Large intestine (tissue), 3 donors: ENCODE measurements at regions not wholly inside any gene's neighbourhood (a gene's known extent, or its start where the extent isn't known, plus 50 kb on each side); places are given as distances from the start of the nearest gene placed in this dataset.

Experiments
- DNase-seq, 2 donors: peaks; one replicate each; pipeline versions ENCODE4 v3.0.0 to v3.0.0-alpha.2; 2013
- H3K27ac ChIP-seq: one replicate; pipeline ENCODE4 v1.5.1; 2013; ENCODE audit warnings: low read length
- H3K27me3 ChIP-seq: 2 replicates; pipeline ENCODE4 v1.6.1; 2013; ENCODE audit warnings: low read length; ENCODE audit not compliant: control insufficient read depth, insufficient read depth
- H3K36me3 ChIP-seq: 2 replicates; pipeline ENCODE4 v1.6.1; 2013; ENCODE audit warnings: low read length; ENCODE audit not compliant: control insufficient read depth, insufficient read depth
- H3K4me1 ChIP-seq: one replicate; pipeline ENCODE4 v1.6.1; 2013; ENCODE audit warnings: low read length; ENCODE audit not compliant: control insufficient read depth, insufficient read depth
- H3K4me3 ChIP-seq: one replicate; pipeline ENCODE4 v1.5.1; 2013; ENCODE audit warnings: low read length
- H3K9me3 ChIP-seq: one replicate; pipeline ENCODE4 v1.6.1; 2013; ENCODE audit warnings: mild to moderate bottlenecking, low read depth, low read length, moderate library complexity; ENCODE audit not compliant: control insufficient read depth
- WGBS: methylation state at CpG from one replicate; pipeline ENCODE4 v1.1.5; 2013; ENCODE audit warnings: low lambda C conversion rate; ENCODE audit not compliant: insufficient coverage; 5-methylcytosine and 5-hydroxymethylcytosine counted together

DNA sequence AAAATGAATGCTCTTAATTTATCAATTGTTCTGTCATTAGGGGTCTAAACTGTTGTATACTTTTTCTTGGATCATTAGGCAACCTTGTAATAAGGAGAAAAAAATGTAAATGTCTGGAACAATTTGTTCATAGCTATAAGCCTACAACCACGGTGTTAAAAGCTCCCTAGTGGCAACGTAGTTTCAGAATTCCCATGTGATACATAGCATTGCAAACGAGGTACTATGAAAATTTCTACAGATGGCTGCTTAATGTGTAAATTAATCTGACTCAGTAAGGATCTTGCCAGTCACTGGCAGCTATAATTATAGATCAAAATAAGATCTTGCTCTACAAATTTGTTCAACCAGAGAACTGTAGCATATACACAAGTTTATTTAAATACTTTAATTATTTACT is 304.1 kb upstream of the ADGRL4 start:
- no peaks in the 10 kb centered on the region for H3K36me3 ChIP-seq
- H3K4me1 ChIP-seq, result no peaks in the 10 kb centered on the region
- no peak overlapping the region for H3K4me3 ChIP-seq
- H3K27ac ChIP-seq, result no peak overlapping the region
- WGBS, result no CpG with 5 or more reads among the region's 3 CpGs
- H3K27me3 ChIP-seq, result no peaks in the 10 kb centered on the region
- DNase-seq, result no peak
- no peaks in the 10 kb centered on the region for H3K9me3 ChIP-seq

DNA sequence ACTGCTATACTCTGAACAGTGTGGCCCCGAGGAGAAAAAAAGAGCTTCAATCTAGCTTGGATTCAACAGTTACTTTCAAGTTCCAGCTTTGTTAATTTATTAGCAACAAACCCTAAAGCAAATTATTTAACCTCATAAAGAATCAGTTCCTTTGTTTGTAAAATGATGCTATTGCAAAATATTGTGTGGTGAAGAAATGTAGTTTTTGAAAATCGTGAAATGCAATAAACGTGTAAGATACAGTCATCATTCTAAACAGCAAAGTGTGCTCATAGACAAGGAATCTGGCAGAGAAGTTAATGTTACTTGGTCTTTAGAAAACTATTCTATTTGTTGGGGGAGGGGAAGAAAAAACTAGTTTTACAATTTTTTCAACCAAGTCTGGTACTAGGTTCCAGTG is 297.6 kb upstream of the ADGRL4 start:
- DNase-seq, result no peak
- Histone ChIP-seq H3K36me3 (no peaks in the 10 kb centered on the region), H3K27me3 (no peaks in the 10 kb centered on the region), H3K4me3 (no peak overlapping the region), H3K4me1 (no peaks in the 10 kb centered on the region), H3K27ac (no peak overlapping the region), H3K9me3 (no peaks in the 10 kb centered on the region)
- 60% methylated on average over 1 of the region's 3 CpGs for WGBS

DNA sequence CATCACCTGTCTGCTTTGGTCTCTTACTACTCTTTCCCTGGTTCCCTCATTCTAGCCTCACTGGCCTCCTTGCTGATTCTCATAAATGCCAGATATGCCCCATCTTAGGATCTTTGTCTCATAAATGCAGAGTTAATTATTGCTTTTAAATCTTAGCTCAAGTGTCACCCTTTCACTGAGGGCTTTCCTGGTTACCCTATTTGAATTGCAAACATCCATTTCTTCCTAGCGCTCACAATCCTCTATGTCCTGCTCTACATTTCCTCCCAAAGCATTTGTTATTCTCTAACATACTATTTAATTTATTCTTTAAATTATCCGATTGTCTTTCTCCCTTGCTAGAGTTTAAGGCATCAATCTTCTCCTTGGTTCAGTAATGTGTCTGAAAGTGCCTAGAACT is 296.5 kb upstream of the ADGRL4 start:
- Histone ChIP-seq H3K4me1 (no peaks in the 10 kb centered on the region), H3K4me3 (no peak overlapping the region), H3K27ac (no peak overlapping the region), H3K36me3 (no peaks in the 10 kb centered on the region), H3K27me3 (no peaks in the 10 kb centered on the region), H3K9me3 (no peaks in the 10 kb centered on the region)
- no peak for DNase-seq
- WGBS, result 93% methylated on average over 2 of the region's 2 CpGs

DNA sequence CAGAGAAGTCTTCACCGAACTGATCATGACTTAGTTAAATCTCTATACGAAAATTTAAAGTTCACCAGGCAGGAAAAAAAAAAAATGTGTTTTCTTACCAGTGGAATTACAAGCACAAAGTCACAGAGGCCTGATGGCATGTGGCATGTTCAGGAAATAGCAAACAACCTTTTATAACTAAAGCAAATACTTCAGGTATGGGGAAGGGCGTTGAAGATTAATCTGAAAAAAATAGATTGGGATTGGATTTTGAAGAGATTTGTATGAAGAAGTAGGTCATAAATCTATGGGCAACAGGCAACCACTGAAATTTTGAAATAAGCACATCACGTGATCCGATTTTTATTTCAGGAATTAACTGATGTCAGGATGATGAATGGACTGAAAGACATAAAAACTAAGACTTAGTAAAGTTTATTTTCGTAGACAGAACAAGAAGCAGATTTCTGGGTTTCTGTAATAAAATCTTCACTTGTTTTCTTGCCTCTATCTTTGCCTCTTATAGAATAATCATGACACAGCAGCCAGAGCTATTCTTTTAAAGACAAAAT is 295.9 kb upstream of the ADGRL4 start:
- Histone ChIP-seq H3K4me1 (no peaks in the 10 kb centered on the region), H3K27ac (no peak overlapping the region)
- 69% methylated on average over 4 of the region's 6 CpGs for WGBS

DNA sequence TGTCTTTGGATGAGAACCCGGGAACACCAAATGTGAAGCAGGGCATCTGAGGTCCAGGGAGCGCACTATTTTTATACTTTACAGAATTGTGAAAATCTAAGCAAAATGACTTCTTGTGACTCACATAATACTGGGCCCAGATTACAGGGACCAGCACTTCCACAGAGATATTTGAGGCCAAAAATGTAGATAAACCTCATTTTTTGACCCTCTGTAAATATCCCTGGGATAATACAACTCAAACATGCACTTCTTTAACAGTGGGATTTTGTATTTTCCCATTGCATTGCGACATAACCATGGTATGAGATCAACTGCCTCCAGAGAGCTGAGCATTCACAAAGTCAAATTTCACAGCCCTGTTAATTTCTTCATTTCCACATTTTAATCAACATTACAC is 289.4 kb upstream of the ADGRL4 start:
- Histone ChIP-seq H3K4me1 (no peaks in the 10 kb centered on the region), H3K9me3 (no peaks in the 10 kb centered on the region), H3K36me3 (no peaks in the 10 kb centered on the region), H3K27ac (no peak overlapping the region), H3K4me3 (no peak overlapping the region), H3K27me3 (no peaks in the 10 kb centered on the region)
- WGBS, result 80% methylated on average over 2 of the region's 3 CpGs
- no peak for DNase-seq

More for the DNA sequence above, 295.9 kb upstream of the ADGRL4 start:
- no peak overlapping the region for H3K4me3 ChIP-seq
- H3K9me3 ChIP-seq, result no peaks in the 10 kb centered on the region
- H3K36me3 ChIP-seq, result no peaks in the 10 kb centered on the region
- no peaks in the 10 kb centered on the region for H3K27me3 ChIP-seq
- no peak for DNase-seq

DNA sequence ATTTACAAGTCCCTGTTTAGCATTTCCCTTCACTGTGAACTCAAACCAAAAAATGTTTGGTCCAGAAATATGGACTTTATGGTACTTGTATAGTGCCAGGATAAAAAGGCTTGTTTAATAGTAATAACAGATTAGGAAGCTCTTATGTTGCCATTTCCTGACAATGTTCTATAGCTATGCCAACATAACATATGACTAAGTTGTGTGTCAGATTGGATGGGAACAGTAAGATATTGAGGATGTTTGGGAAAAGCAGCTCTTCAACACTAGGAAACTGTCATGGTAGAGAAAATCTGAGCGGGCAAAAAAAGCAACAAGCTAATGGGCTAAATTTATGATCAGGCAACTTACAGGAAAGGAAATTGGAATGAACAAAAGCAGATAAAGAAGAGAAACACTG is 287.1 kb upstream of the ADGRL4 start:
- no peaks in the 10 kb centered on the region for H3K27me3 ChIP-seq
- no CpG with 5 or more reads among the region's 1 CpG for WGBS
- H3K36me3 ChIP-seq, result no peaks in the 10 kb centered on the region
- DNase-seq, result no peak
- H3K9me3 ChIP-seq, result no peaks in the 10 kb centered on the region
- no peaks in the 10 kb centered on the region for H3K4me1 ChIP-seq
- no peak overlapping the region for H3K27ac ChIP-seq
- no peak overlapping the region for H3K4me3 ChIP-seq

DNA sequence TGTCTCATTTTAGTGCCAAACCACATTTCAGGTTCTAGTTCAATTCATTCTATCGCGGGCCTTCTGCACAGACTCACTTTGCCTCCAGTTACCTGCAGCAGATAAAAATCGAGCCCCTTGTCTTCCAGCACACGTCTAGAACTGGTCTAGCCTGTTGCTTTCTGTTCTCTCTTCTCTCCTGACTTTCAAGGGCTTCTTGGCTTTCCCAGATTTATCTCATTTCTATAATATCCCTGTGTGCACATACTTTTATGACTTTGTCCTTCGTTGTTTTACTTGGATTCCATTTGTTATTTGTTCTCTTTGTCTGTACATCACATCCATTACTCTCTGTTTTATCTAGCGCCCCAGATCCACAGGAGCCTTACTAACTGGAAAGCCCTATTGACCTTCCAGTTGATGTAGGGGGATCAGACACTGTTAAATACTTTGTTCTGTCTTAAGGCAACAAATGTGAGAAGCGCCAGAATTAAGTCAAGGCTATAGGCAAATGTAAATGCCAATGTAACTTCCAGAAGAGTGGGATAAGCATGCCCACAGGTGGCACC is 284.5 kb upstream of the ADGRL4 start:
- WGBS, result 92% methylated on average over 6 of the region's 7 CpGs

DNA sequence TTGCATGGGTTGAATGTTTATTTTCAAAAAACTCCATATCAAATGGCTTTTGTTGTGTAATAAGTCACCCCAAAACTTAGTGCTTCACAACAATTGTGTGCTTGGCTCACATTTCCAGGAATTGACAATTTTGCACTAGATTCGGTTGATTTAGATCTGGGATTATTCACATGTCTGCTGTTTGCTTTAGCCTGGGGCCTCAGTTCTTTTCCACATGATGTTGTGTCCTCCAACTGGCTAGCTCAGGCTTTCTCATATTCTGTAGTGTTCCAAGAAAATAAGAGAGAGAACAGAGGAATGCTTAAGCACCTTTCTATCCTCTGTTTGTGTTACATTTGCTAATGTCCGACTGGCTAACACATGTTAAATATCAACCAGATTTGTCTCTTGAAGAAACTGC is 281.5 kb upstream of the ADGRL4 start:
- no peak for DNase-seq
- Histone ChIP-seq H3K27me3 (no peaks in the 10 kb centered on the region), H3K4me1 (no peaks in the 10 kb centered on the region), H3K9me3 (no peaks in the 10 kb centered on the region), H3K36me3 (no peaks in the 10 kb centered on the region), H3K4me3 (no peak overlapping the region), H3K27ac (no peak overlapping the region)
- no CpG with 5 or more reads among the region's 2 CpGs for WGBS

More for the DNA sequence above, 284.5 kb upstream of the ADGRL4 start:
- Histone ChIP-seq H3K4me1 (no peaks in the 10 kb centered on the region), H3K36me3 (no peaks in the 10 kb centered on the region), H3K4me3 (no peak overlapping the region), H3K27me3 (no peaks in the 10 kb centered on the region), H3K9me3 (no peaks in the 10 kb centered on the region), H3K27ac (no peak overlapping the region)
- DNase-seq, result no peak

DNA sequence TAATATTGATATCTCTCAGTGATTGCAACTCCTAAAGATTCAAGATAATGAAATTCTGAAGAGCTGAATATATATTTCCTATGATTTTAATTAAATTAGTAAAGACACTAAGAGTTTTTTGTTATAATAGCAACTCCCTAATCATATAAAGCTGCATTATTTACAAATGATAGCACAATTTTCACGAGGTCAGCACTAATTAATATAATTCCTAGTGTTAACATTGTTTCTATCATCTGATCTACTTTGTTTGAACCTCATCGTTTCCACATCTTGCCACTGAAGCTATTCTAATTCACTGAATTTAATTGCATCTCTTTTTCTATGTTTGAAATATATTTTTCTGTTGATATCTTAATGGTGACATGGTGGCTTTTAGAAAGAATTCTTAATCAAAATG is 279.1 kb upstream of the ADGRL4 start:
- Histone ChIP-seq H3K9me3 (no peaks in the 10 kb centered on the region), H3K4me3 (no peak overlapping the region), H3K27ac (no peak overlapping the region), H3K4me1 (no peaks in the 10 kb centered on the region), H3K36me3 (no peaks in the 10 kb centered on the region), H3K27me3 (no peaks in the 10 kb centered on the region)
- 94% methylated on average over 2 of the region's 2 CpGs for WGBS
- DNase-seq, result no peak

DNA sequence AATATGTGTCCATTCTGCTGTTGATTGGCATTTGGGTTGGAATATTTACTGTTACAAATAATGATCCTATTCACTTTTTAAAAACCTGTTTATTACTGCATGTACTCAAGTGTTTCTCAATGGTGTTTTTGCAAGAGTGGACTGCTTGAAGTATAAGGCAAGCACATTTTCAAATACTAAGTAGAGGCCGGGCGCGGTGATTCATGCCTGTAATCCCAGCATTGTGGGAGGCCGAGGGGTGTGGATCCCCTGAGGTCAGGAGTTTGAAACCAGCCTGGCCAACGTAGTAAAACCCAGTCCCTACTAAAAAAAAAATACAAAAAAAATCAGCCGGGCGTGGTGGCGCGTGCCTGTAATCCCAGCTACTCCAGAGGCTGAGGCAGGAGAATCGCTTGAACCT is 276.9 kb upstream of the ADGRL4 start:
- Histone ChIP-seq H3K9me3 (no peaks in the 10 kb centered on the region), H3K36me3 (no peaks in the 10 kb centered on the region), H3K4me3 (no peak overlapping the region), H3K27me3 (no peaks in the 10 kb centered on the region), H3K27ac (no peak overlapping the region), H3K4me1 (no peaks in the 10 kb centered on the region)
- DNase-seq, result no peak
- WGBS, result no CpG with 5 or more reads among the region's 10 CpGs

DNA sequence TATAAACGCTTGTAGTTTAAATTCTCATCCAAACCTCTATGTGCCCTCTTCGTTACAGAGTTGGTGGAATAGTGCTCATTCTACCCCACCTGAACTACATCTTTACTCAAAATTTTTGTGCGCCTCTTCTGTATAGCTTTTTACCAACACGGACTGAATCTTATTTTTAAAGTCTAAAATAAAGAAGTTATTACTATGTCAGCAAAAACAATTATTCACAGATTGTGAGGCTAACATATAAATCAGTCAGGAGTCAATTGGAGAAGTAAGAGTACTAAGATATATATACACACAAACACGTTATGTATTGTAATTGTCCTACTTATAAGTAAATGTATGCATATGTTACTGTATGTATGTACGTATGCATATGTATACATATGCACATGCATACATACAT is 274.9 kb upstream of the ADGRL4 start:
- 100% methylated on average over 3 of the region's 6 CpGs for WGBS
- no peaks in the 10 kb centered on the region for H3K9me3 ChIP-seq
- no peaks in the 10 kb centered on the region for H3K27me3 ChIP-seq

More for the DNA sequence above, 274.9 kb upstream of the ADGRL4 start:
- no peaks in the 10 kb centered on the region for H3K4me1 ChIP-seq
- no peak for DNase-seq
- H3K36me3 ChIP-seq, result no peaks in the 10 kb centered on the region
- no peak overlapping the region for H3K4me3 ChIP-seq
- no peak overlapping the region for H3K27ac ChIP-seq
